WTC11 (cell line): ENCODE measurements at regions not wholly inside any gene's neighbourhood (a gene's known extent, or its start where the extent isn't known, plus 50 kb on each side); places are given as distances from the start of the nearest gene placed in this dataset.

Experiments used
- ATAC-seq: fragments of 200-7000 bp; cut with Tn5 transposase; 2 replicates; pipeline ENCODE4 v1.10.0; 2021; ENCODE audit warnings: mild to moderate bottlenecking, moderate library complexity
- CTCF ChIA-PET: fragments of 300-600 bp; sonication (Branson Sonifier 250); formaldehyde crosslinking; loops from one replicate; lab custom pipeline; 2021; ENCODE audit warnings: antibody characterized with exemption; lab: Charles Lee
- POLR2A ChIA-PET: fragments of 350-600 bp; sonication (Branson Sonifier 250); formaldehyde crosslinking; loops from one replicate; lab custom pipeline; 2021; ENCODE audit warnings: antibody characterized with exemption; lab: Charles Lee
- DNase-seq: peaks from one replicate; pipeline ENCODE4 v3.0.0; 2021; ENCODE audit warnings: low spot score
- H3K27ac Mint-ChIP-seq: 2 replicates; pipeline ENCODE4 v1.8.0; 2021; ENCODE audit warnings: mixed read lengths
- H3K27me3 Mint-ChIP-seq: 2 replicates; pipeline ENCODE4 v1.8.0; 2021; ENCODE audit warnings: low read depth, mild to moderate bottlenecking, moderate library complexity, mixed read lengths
- H3K36me3 Mint-ChIP-seq: 2 replicates; pipeline ENCODE4 v1.8.0; 2021; ENCODE audit warnings: mixed read lengths
- H3K4me1 Mint-ChIP-seq: 2 replicates; pipeline ENCODE4 v1.8.0; 2022; ENCODE audit warnings: mixed read lengths
- H3K4me3 Mint-ChIP-seq: 2 replicates; pipeline ENCODE4 v1.8.0; 2021; ENCODE audit warnings: mild to moderate bottlenecking, moderate library complexity, mixed read lengths
- H3K9me3 Mint-ChIP-seq: 2 replicates; pipeline ENCODE4 v1.8.0; 2021; ENCODE audit warnings: mixed read lengths
- FOXK1 ChIP-seq: sonication (generic); formaldehyde crosslinking; IDR thresholded peaks from 2 replicates; pipeline ENCODE4 v1.8.0; 2022; ENCODE audit warnings: mild to moderate bottlenecking, moderate library complexity, missing genetic modification reagents
- GABPB1 ChIP-seq: sonication (generic); formaldehyde crosslinking; IDR thresholded peaks from 2 replicates; pipeline ENCODE4 v1.8.1; 2023; ENCODE audit warnings: mild to moderate bottlenecking, missing genetic modification reagents
- GRHL2 ChIP-seq: fragments of 250-450 bp; sonication (Bioruptor Pico); IDR thresholded peaks from 2 replicates; pipeline ENCODE4 v1.8.0; 2022; ENCODE audit warnings: mild to moderate bottlenecking, moderate library complexity; ENCODE audit not compliant: insufficient replicate concordance, severe bottlenecking
- JAZF1 ChIP-seq: fragments of 250-450 bp; sonication (Bioruptor Pico); IDR thresholded peaks from 2 replicates; pipeline ENCODE4 v1.9.0; 2021; ENCODE audit warnings: moderate library complexity, mild to moderate bottlenecking, inconsistent platforms
- JUN ChIP-seq: sonication (generic); formaldehyde crosslinking; IDR thresholded peaks from 2 replicates; pipeline ENCODE4 v1.8.0; 2023; ENCODE audit warnings: mild to moderate bottlenecking, missing genetic modification reagents
- KAT7 ChIP-seq: sonication (generic); formaldehyde crosslinking; IDR thresholded peaks from 2 replicates; pipeline ENCODE4 v1.8.1; 2023; ENCODE audit warnings: missing genetic modification reagents, mild to moderate bottlenecking, borderline replicate concordance
- NR2C2 ChIP-seq: sonication (generic); formaldehyde crosslinking; IDR thresholded peaks from 2 replicates; pipeline ENCODE4 v1.8.0; 2022; ENCODE audit warnings: mild to moderate bottlenecking, missing genetic modification reagents
- ZNF396 ChIP-seq: fragments of 250-450 bp; sonication (Bioruptor Pico); IDR thresholded peaks from 2 replicates; pipeline ENCODE4 v1.8.0; 2021; ENCODE audit warnings: mild to moderate bottlenecking, moderate library complexity, borderline replicate concordance
- TF ChIP-seq, protein P1 (sequence below): sonication (generic); formaldehyde crosslinking; IDR thresholded peaks from 2 replicates; pipeline ENCODE4 v1.8.0; 2022; ENCODE audit warnings: mild to moderate bottlenecking, missing genetic modification reagents
- TF ChIP-seq, protein P2 (sequence below): sonication (generic); formaldehyde crosslinking; IDR thresholded peaks from 2 replicates; pipeline ENCODE4 v1.8.0; 2023; ENCODE audit warnings: missing genetic modification reagents
- TF ChIP-seq, protein P3 (sequence below): fragments of 250-450 bp; sonication (Bioruptor Pico); IDR thresholded peaks from 2 replicates; pipeline ENCODE4 v1.9.0; 2021; ENCODE audit warnings: mild to moderate bottlenecking
- TF ChIP-seq, protein P4 (sequence below): sonication (generic); formaldehyde crosslinking; IDR thresholded peaks from 2 replicates; pipeline ENCODE4 v1.8.1; 2022; ENCODE audit warnings: low read depth, missing genetic modification reagents, borderline replicate concordance
- TF ChIP-seq, protein P5 (sequence below): sonication (generic); formaldehyde crosslinking; IDR thresholded peaks from 2 replicates; pipeline ENCODE4 v1.8.1; 2023; ENCODE audit warnings: mild to moderate bottlenecking, moderate library complexity, missing genetic modification reagents
- TF ChIP-seq, protein P6 (sequence below): sonication (generic); formaldehyde crosslinking; IDR thresholded peaks from 2 replicates; pipeline ENCODE4 v1.8.1; 2022; ENCODE audit warnings: mild to moderate bottlenecking, moderate library complexity, missing genetic modification reagents
- TF ChIP-seq, protein P7 (sequence below): fragments of 250-450 bp; sonication (Bioruptor Pico); conservative IDR thresholded peaks from 2 replicates; pipeline ENCODE4 v1.9.0; 2021; ENCODE audit warnings: mild to moderate bottlenecking
- TF ChIP-seq, protein P8 (sequence below): sonication (generic); formaldehyde crosslinking; conservative IDR thresholded peaks from 2 replicates; pipeline ENCODE4 v1.8.1; 2022; ENCODE audit warnings: mild to moderate bottlenecking, missing genetic modification reagents

DNA sequence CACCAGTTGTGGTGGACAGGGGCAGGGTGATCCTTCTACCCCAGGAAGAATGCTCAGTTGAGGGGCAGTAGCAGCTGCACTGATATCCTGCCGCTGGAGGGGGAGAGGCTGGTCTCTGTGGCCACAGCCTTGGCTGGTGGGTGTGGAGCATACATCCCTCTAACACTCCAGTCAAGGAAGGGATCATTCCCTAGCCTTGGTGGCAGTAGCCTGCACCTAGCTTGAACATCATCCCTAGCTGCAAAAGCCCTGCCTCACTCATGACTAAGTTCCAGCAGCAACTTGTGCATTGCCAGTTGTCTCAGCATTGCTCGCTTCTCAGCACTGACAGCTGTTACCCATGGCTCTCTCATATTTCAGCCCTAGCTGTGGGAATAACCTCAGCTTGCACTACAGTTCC, 688.9 kb upstream of the POT1 start:
- ATAC-seq (no peak), DNase-seq (no peak)
- Mint-ChIP-seq H3K4me1 (no peaks in the 10 kb centered on the region), H3K36me3 (peaks cover 4% of the 10 kb centered on the region; the same call in 1 of the 2 replicates), H3K9me3 (peaks cover 24% of the 10 kb centered on the region)
- CTCF ChIA-PET: no interaction called here
- TF ChIP-seq KAT7 (CRISPR knock-in tag): no peak
- TF ChIP-seq, protein P1, sequence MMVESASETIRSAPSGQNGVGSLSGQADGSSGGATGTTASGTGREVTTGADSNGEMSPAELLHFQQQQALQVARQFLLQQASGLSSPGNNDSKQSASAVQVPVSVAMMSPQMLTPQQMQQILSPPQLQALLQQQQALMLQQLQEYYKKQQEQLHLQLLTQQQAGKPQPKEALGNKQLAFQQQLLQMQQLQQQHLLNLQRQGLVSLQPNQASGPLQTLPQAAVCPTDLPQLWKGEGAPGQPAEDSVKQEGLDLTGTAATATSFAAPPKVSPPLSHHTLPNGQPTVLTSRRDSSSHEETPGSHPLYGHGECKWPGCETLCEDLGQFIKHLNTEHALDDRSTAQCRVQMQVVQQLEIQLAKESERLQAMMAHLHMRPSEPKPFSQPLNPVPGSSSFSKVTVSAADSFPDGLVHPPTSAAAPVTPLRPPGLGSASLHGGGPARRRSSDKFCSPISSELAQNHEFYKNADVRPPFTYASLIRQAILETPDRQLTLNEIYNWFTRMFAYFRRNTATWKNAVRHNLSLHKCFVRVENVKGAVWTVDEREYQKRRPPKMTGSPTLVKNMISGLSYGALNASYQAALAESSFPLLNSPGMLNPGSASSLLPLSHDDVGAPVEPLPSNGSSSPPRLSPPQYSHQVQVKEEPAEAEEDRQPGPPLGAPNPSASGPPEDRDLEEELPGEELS (CRISPR knock-in tag): no peak
- no peak for TF ChIP-seq FOXK1 (CRISPR knock-in tag)
- no peak for TF ChIP-seq NR2C2
- TF ChIP-seq, all 79 proteins: peak for 0
- Mint-ChIP-seq H3K27ac (no peak overlapping the region), H3K27me3 (no peaks in the 10 kb centered on the region; the same call in 1 of the 2 replicates), H3K4me3 (no peak overlapping the region)
- POLR2A ChIA-PET: no interaction called here

DNA sequence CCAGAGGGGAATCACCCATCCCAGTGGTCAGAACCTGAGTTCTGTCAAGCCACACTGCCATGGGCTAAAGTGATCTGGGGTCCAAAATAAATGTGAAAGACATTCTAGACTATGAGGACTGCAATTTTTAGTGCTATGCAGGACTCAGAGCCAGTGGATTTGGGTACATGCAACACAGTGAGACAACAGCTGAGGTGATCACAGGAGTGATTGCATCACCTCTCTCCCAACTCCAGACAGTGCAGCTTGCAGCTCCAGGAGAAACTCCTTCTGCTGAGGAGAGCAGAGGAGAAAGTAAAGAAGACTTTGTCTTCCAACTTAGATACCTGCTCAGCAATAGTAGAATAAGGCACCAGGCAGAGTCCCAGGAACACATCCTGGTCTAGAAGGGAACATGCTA, 682.0 kb upstream of the POT1 start:
- ChIA-PET CTCF (no interaction called here), POLR2A (no interaction called here)
- Mint-ChIP-seq H3K4me1 (no peaks in the 10 kb centered on the region; the same call in 1 of the 2 replicates), H3K36me3 (no peaks in the 10 kb centered on the region; the same call in 1 of the 2 replicates), H3K27me3 (no peaks in the 10 kb centered on the region; the same call in 1 of the 2 replicates), H3K27ac (no peak overlapping the region), H3K9me3 (peaks cover 12% of the 10 kb centered on the region), H3K4me3 (no peak overlapping the region)
- ATAC-seq: no peak
- no peak for DNase-seq
- TF ChIP-seq JAZF1 (CRISPR knock-in tag) (no peak), JUN (CRISPR knock-in tag) (no peak)
- TF ChIP-seq, protein P2, sequence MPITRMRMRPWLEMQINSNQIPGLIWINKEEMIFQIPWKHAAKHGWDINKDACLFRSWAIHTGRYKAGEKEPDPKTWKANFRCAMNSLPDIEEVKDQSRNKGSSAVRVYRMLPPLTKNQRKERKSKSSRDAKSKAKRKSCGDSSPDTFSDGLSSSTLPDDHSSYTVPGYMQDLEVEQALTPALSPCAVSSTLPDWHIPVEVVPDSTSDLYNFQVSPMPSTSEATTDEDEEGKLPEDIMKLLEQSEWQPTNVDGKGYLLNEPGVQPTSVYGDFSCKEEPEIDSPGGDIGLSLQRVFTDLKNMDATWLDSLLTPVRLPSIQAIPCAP (CRISPR knock-in tag): no peak
- TF ChIP-seq, protein P3, sequence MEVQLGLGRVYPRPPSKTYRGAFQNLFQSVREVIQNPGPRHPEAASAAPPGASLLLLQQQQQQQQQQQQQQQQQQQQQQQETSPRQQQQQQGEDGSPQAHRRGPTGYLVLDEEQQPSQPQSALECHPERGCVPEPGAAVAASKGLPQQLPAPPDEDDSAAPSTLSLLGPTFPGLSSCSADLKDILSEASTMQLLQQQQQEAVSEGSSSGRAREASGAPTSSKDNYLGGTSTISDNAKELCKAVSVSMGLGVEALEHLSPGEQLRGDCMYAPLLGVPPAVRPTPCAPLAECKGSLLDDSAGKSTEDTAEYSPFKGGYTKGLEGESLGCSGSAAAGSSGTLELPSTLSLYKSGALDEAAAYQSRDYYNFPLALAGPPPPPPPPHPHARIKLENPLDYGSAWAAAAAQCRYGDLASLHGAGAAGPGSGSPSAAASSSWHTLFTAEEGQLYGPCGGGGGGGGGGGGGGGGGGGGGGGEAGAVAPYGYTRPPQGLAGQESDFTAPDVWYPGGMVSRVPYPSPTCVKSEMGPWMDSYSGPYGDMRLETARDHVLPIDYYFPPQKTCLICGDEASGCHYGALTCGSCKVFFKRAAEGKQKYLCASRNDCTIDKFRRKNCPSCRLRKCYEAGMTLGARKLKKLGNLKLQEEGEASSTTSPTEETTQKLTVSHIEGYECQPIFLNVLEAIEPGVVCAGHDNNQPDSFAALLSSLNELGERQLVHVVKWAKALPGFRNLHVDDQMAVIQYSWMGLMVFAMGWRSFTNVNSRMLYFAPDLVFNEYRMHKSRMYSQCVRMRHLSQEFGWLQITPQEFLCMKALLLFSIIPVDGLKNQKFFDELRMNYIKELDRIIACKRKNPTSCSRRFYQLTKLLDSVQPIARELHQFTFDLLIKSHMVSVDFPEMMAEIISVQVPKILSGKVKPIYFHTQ (CRISPR knock-in tag): no peak

DNA sequence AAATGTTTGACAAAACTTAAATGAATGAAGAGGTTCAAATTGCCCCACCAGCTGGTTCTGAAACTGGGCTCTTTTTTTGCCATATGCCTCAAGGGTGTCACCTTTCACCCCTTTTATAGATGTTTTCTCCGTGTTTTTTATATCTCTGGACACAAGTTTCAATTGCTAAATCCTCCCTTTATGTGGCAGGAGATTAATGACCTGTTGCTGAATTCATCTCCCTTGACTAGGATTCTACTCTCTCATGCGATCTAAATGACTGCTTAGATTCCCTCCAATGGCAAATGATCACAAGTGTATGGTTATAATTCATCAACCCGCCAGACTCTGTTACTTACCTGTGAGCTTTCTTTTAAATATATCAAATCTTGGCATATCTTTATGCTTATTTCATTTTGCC, 677.0 kb upstream of the POT1 start:
- POLR2A ChIA-PET: no interaction called here
- ATAC-seq: no peak
- no peak for DNase-seq
- Mint-ChIP-seq H3K36me3 (no peaks in the 10 kb centered on the region), H3K4me1 (no peaks in the 10 kb centered on the region; the same call in 1 of the 2 replicates), H3K27ac (no peak overlapping the region), H3K4me3 (no peak overlapping the region), H3K9me3 (no peaks in the 10 kb centered on the region), H3K27me3 (no peaks in the 10 kb centered on the region)
- CTCF ChIA-PET: no interaction called here
- TF ChIP-seq, protein P1 (CRISPR knock-in tag): no peak
- TF ChIP-seq GABPB1 (CRISPR knock-in tag) (no peak), JUN (CRISPR knock-in tag) (no peak), GRHL2 (CRISPR knock-in tag) (no peak), ZNF396 (CRISPR knock-in tag) (no peak), JAZF1 (CRISPR knock-in tag) (no peak), NR2C2 (no peak)
- TF ChIP-seq, protein P4, sequence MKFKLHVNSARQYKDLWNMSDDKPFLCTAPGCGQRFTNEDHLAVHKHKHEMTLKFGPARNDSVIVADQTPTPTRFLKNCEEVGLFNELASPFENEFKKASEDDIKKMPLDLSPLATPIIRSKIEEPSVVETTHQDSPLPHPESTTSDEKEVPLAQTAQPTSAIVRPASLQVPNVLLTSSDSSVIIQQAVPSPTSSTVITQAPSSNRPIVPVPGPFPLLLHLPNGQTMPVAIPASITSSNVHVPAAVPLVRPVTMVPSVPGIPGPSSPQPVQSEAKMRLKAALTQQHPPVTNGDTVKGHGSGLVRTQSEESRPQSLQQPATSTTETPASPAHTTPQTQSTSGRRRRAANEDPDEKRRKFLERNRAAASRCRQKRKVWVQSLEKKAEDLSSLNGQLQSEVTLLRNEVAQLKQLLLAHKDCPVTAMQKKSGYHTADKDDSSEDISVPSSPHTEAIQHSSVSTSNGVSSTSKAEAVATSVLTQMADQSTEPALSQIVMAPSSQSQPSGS (CRISPR knock-in tag): no peak
- TF ChIP-seq, protein P5, sequence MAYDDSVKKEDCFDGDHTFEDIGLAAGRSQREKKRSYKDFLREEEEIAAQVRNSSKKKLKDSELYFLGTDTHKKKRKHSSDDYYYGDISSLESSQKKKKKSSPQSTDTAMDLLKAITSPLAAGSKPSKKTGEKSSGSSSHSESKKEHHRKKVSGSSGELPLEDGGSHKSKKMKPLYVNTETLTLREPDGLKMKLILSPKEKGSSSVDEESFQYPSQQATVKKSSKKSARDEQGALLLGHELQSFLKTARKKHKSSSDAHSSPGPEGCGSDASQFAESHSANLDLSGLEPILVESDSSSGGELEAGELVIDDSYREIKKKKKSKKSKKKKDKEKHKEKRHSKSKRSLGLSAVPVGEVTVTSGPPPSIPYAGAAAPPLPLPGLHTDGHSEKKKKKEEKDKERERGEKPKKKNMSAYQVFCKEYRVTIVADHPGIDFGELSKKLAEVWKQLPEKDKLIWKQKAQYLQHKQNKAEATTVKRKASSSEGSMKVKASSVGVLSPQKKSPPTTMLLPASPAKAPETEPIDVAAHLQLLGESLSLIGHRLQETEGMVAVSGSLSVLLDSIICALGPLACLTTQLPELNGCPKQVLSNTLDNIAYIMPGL (CRISPR knock-in tag): no peak
- TF ChIP-seq, protein P6, sequence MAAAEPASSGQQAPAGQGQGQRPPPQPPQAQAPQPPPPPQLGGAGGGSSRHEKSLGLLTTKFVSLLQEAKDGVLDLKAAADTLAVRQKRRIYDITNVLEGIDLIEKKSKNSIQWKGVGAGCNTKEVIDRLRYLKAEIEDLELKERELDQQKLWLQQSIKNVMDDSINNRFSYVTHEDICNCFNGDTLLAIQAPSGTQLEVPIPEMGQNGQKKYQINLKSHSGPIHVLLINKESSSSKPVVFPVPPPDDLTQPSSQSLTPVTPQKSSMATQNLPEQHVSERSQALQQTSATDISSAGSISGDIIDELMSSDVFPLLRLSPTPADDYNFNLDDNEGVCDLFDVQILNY: no peak
- TF ChIP-seq, protein P7, sequence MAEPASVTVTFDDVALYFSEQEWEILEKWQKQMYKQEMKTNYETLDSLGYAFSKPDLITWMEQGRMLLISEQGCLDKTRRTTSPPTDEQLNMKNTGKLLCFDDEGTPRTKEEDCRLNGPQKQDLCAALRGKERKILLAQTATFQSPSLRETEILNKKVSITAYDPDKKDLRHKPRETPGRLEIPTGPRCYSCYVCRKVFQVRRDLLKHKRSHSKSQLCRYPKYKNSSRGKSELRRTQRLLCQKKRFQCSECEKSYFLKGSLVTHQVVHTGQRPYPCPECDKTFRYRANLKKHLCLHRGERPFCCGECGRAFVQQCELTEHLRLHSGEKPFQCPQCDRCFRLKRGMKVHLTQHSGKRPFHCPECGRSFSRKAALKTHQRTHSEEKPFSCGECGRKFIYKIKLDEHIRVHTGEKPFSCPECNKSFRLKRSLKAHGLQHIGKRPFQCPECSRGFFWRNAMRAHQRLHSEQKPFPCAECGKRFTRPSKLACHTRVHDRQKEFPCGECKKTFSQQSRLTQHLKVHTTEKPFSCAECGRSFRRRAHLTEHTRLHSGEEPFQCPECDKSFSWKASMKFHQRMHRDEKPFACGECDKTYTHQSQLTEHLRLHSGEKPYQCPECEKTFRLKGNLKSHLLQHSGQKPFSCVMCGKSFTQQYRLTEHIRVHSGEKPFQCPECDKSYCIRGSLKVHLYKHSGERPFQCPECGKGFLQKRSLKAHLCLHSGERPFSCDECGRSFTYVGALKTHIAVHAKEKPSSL (CRISPR knock-in tag): no peak
- TF ChIP-seq, protein P8, sequence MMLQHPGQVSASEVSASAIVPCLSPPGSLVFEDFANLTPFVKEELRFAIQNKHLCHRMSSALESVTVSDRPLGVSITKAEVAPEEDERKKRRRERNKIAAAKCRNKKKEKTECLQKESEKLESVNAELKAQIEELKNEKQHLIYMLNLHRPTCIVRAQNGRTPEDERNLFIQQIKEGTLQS: no peak
